Thyroid gland (tissue), 4 donors: ENCODE measurements at regions not wholly inside any gene's neighbourhood (a gene's known extent, or its start where the extent isn't known, plus 50 kb on each side); places are given as distances from the start of the nearest gene placed in this dataset.

Source experiments
- DNase-seq, 2 donors: peaks; one replicate each; pipeline ENCODE4 v3.0.0-alpha.2; 2019
- H3K27ac ChIP-seq, 3 donors: fragments of 200-600 bp; sonication (generic); 1 replicate in 2 of 3; 2 replicates in 1 of 3; pipeline ENCODE4 v1.5.1; 2016 to 2019; ENCODE audit warnings: mild to moderate bottlenecking in 1 of 3, moderate library complexity in 1 of 3
- H3K27me3 ChIP-seq: fragments of 200-600 bp; sonication (generic); one replicate; pipeline ENCODE4 v1.5.1; 2019
- H3K36me3 ChIP-seq, 2 donors: fragments of 200-600 bp; sonication (generic); one replicate each; pipeline ENCODE4 v1.5.1; 2016 to 2019
- H3K4me1 ChIP-seq, 2 donors: fragments of 200-600 bp; sonication (generic); one replicate each; pipeline ENCODE4 v1.5.1; 2017 to 2019
- H3K4me3 ChIP-seq, 3 donors: fragments of 200-600 bp; sonication (generic); replicated peaks in 1 of 3; 1 replicate in 2 of 3; 2 replicates in 1 of 3; pipeline ENCODE4 v1.5.1; 2016; ENCODE audit warnings: mild to moderate bottlenecking in 1 of 3
- H3K9me3 ChIP-seq: fragments of 200-600 bp; sonication (generic); one replicate; pipeline ENCODE4 v1.5.1; 2017
- CTCF ChIP-seq, 6 experiments: fragments of 200-600 bp in 3 of 6; fragments of 450-650 bp in 3 of 6; sonication (generic) in 3 of 6; IDR thresholded peaks; one replicate each; pipeline ENCODE4 v1.5.1; 2016 to 2019; ENCODE audit warnings: antibody characterized with exemption in 6 of 6, mild to moderate bottlenecking in 2 of 6, inconsistent platforms in 1 of 6, moderate library complexity in 1 of 6
- POLR2A ChIP-seq, 2 donors: fragments of 450-650 bp; IDR thresholded peaks; one replicate each; pipeline ENCODE4 v1.6.1; 2017; ENCODE audit warnings: antibody characterized with exemption in 2 of 2, mild to moderate bottlenecking in 2 of 2, moderate library complexity in 1 of 2
- WGBS, 2 donors: methylation state at CpG; one replicate each; pipeline ENCODE4 v1.1.5; 2017; 5-methylcytosine and 5-hydroxymethylcytosine counted together
- intact Hi-C: fragments of 100-400 bp; cut with DNase I; formaldehyde crosslinking; loops from one replicate; pipeline ENCODE4 v1.15.1; 2023

DNA sequence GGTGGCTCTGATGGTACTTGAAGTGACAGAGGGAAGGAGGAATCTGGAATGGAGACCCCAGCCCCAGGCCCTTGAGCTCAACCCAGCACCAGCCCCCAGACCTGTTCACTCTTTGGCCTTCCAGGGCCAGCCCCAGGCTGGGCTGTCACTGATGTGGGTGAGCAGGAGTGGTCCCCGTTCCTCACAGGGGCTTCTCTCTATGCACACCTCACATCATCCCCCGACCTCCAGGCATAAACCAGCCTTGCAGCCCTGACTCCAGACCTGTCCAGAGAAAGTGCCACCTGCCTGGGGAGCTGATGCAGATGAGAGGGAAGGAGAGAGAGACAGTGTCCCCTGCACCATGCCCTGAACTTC is 182.6 kb upstream of the SDK2 start:
- intact Hi-C loops, result no loop called here
- DNase-seq, result no peak
- WGBS, 2 donors, result 90 to 92% methylated on average over 2 of the region's 2 CpGs
- Histone ChIP-seq H3K27me3 (no peaks in the 10 kb centered on the region), H3K36me3 (no peaks in the 10 kb centered on the region), H3K4me3 (no peak overlapping the region), H3K27ac (no peak overlapping the region), H3K4me1 (peaks cover 5 to 9% of the 10 kb centered on the region in 2 donors), H3K9me3 (no peaks in the 10 kb centered on the region)
- TF ChIP-seq CTCF (IDR thresholded peaks at IDR 0.05) (no peak), POLR2A (IDR thresholded peaks at IDR 0.05) (no peak)

- Histone ChIP-seq H3K36me3 (no peaks in the 10 kb centered on the region), H3K9me3 (no peaks in the 10 kb centered on the region), H3K27me3 (no peaks in the 10 kb centered on the region), H3K27ac (peak overlapping the region in 1 of 3 donors; percentile 23), H3K4me1 (peaks cover 5 to 9% of the 10 kb centered on the region in 2 donors), H3K4me3 (no peak overlapping the region)
- WGBS, 2 donors, result 31 to 35% methylated on average over 19 of the region's 19 CpGs
- TF ChIP-seq CTCF (IDR thresholded peaks at IDR 0.05), result no peak
- TF ChIP-seq POLR2A (IDR thresholded peaks at IDR 0.05), result no peak
- intact Hi-C loops, result no loop called here
- DNase-seq, result peak; percentile 3 to 6
These were observed 183.5 kb upstream of the SDK2 start for GRCh38 chr17:73827627-73828291.

DNA sequence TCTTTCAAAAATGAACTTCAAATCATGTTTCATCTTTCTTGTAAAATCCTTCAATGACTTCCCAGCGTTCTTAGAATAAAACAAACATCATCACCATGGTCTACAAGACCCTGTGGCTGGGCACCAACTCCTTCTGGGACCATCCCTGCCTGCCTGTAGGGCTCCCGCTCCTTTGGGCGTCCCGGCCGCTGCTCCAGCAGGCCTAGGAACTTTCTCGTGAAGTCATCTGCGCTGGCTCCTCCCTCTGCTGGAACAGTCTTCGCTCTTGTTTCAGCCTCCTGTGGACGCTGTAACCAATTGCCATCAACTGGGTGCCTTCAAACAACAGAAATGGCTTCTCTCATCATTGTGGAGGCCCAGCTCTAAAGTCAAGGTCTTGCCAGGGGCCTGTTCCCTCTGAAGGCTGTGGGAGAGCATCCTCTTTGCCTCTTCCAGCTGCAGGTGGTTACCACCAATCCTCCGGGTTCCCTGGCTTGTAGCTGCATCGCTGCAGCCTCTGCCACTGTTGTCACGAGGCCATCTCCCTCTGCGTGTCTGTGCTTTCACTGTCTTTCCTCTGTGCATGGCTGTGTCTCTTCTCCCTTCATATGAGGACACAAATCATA is 185.5 kb upstream of the SDK2 start:
- H3K27ac ChIP-seq, result no peak overlapping the region
- peaks cover 5 to 9% of the 10 kb centered on the region in 2 donors for H3K4me1 ChIP-seq
- TF ChIP-seq POLR2A (IDR thresholded peaks at IDR 0.05) (no peak), CTCF (IDR thresholded peaks at IDR 0.05) (no peak)
- no peak for DNase-seq
- H3K4me3 ChIP-seq, result no peak overlapping the region
- 92 to 96% methylated on average over 13 of the region's 13 CpGs for WGBS, 2 donors
- H3K27me3 ChIP-seq, result no peaks in the 10 kb centered on the region
- H3K9me3 ChIP-seq, result no peaks in the 10 kb centered on the region
- H3K36me3 ChIP-seq, result no peaks in the 10 kb centered on the region
- intact Hi-C loops, result no loop called here

DNA sequence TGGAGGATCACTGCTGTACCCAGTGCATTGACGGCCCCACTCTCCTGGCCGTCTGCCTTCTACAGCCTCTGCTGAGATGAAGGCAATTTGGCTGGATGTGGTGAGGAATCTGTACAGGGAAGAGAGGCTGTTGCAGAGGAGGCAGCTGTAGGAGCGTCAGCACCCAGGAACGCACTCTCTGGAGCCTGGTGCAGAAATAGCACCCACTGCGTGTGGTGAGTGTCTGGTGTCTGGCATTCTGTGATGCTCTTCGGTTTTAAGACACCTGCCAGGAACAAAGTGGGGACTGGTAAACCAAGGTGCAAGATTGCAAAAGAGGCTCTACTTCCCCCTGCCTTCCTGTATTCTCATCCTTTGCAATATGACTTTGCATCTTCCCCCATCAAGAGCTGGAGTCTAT is 187.5 kb upstream of the SDK2 start:
- DNase-seq, result no peak
- no peaks in the 10 kb centered on the region for H3K27me3 ChIP-seq
- intact Hi-C loops, result no loop called here
- H3K4me3 ChIP-seq, result no peak overlapping the region
- H3K36me3 ChIP-seq, result no peaks in the 10 kb centered on the region
- no peak overlapping the region for H3K27ac ChIP-seq
- 86% methylated on average over 6 of the region's 6 CpGs for WGBS, 2 donors
- H3K9me3 ChIP-seq, result no peaks in the 10 kb centered on the region
- peaks cover 5 to 9% of the 10 kb centered on the region in 2 donors for H3K4me1 ChIP-seq
- TF ChIP-seq POLR2A (IDR thresholded peaks at IDR 0.05), result no peak
- no peak for TF ChIP-seq CTCF (IDR thresholded peaks at IDR 0.05)

DNA sequence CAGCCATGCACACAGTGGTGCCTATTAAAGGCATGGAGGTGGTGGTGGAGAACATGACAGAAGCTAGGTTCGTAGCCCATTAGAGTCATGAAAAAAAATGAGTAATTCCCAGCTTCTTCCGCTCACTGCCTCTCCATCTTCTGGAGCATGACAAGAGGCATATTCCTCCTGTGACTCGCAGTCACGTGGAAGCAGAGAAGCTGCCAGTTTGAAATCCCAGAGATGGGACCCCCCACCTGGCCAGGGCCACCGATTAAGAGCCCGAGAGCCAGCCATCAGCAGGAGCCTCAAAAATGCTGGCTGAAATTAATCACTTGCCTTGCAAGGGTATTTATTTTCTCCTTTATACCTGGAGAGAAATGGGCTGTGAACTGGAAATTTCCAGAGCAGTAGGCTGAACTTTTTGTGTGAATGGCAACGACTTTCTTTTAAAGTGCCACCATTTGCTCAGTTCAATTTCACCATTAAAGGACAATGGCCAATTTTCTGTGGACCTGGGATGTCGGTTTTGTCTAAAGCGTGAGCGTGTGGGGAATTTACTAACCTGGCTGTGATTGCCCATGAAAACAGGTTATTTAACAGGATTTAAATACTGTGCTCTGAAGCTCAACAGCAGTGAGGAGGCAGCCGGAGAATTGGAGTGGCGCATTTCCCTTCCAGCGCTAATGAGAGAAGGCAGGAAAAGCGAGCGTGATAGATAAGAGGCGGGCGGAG is 189.7 kb upstream of the SDK2 start:
- peak; percentile 22 to 39 for DNase-seq
- WGBS, 2 donors, result 39 to 40% methylated on average over 17 of the region's 17 CpGs
- Histone ChIP-seq H3K27ac (no peak overlapping the region), H3K9me3 (no peaks in the 10 kb centered on the region), H3K4me3 (no peak overlapping the region), H3K4me1 (no peaks in the 10 kb centered on the region), H3K36me3 (no peaks in the 10 kb centered on the region), H3K27me3 (no peaks in the 10 kb centered on the region)
- no peak for TF ChIP-seq POLR2A (IDR thresholded peaks at IDR 0.05)
- no peak for TF ChIP-seq CTCF (IDR thresholded peaks at IDR 0.05)
- intact Hi-C loops, result no loop called here
